Sigmoid colon (tissue), 4 donors: ENCODE measurements at regions not wholly inside any gene's neighbourhood (a gene's known extent, or its start where the extent isn't known, plus 50 kb on each side); places are given as distances from the start of the nearest gene placed in this dataset.
"Not testable (repeated sequence)": the region's sequence is repeated elsewhere in the genome, so short reads cannot be mapped to it uniquely, and the experiment has no call there.

Experiments
- CTCF ChIP-seq, 4 experiments: fragments of 450-650 bp in 3 of 4; fragments of 200-600 bp in 1 of 4; IDR thresholded peaks; one replicate each; pipeline ENCODE4 v1.5.1; 2016 to 2019; ENCODE audit warnings: antibody characterized with exemption in 4 of 4, mild to moderate bottlenecking in 3 of 4, moderate library complexity in 2 of 4
- POLR2A ChIP-seq, 2 donors: fragments of 450-650 bp; IDR thresholded peaks; one replicate each; pipeline ENCODE4 v1.6.1; 2016; ENCODE audit warnings: antibody characterized with exemption in 2 of 2, mild to moderate bottlenecking in 2 of 2, moderate library complexity in 2 of 2
- POLR2AphosphoS5 ChIP-seq, 4 donors: sonication (generic); formaldehyde crosslinking; IDR thresholded peaks; one replicate each; pipeline ENCODE4 v1.6.1; 2017; ENCODE audit warnings: antibody characterized with exemption in 4 of 4

DNA sequence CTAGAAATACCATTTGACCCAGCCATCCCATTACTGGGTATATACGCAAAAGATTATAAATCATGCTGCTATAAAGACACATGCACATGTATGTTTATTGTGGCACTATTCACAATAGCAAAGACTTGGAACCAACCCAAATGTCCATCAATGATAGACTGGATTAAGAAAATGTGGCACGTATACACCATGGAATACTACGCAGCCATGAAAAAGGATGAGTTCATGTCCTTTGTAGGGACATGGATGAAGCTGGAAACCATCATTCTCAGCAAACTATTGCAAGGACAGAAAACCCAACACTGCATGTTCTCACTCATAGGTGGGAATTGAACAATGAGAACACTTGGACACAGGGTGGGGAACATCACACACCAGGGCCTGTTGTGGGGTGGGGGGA is 209.3 kb downstream of the ARHGEF9 start:
- not testable (repeated sequence) for TF ChIP-seq POLR2A, CTCF, POLR2AphosphoS5 (IDR thresholded peaks at IDR 0.05)
